GM19463 (cell line): ENCODE measurements at regions not wholly inside any gene's neighbourhood (a gene's known extent, or its start where the extent isn't known, plus 50 kb on each side); places are given as distances from the start of the nearest gene placed in this dataset.

ENCODE experiments used
- ATAC-seq: cut with Tn5 transposase; IDR thresholded peaks from one replicate; pipeline ENCODE4 v1.9.1; 2021; ENCODE audit warnings: mild to moderate bottlenecking, moderate library complexity; ENCODE audit not compliant: unreplicated experiment

DNA sequence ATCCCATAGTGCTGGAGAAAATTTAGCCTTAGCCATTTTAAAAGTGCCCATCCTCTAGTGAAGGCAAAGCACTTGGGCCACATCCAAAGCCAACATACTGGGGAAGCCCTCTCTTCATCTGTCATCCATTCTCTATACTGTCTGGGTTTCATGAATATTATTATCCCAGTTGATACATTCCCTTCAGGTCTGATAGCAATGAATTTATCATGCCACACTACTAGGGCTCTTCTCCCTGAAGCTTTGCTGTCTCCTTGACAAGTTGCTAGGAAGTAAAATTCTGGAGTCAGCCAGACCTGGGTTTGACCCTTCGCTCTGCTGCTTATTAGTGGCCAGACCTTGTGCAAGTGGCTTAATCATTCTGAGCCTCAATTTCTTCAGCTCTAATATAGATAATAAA is 1041.4 kb upstream of the ADGRL2 start:
- no peak for ATAC-seq

DNA sequence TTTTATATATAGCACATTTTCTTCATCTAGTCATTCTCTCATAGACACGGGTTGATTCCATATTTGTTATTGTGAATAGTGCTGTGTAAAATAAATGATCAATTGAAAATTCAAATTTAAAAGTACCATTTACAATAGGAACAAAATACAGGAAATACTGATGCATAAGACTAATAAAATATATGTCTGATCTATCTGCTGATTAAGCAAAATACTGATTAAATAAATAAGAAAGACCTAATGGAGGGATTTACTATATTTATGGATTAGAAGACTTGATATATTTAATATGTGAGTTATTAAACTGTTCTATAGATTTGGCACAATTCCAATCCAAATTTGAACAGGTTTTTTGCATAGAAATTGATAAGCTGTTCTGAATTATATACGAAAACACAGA is 1044.8 kb upstream of the ADGRL2 start:
- ATAC-seq, result no peak

DNA sequence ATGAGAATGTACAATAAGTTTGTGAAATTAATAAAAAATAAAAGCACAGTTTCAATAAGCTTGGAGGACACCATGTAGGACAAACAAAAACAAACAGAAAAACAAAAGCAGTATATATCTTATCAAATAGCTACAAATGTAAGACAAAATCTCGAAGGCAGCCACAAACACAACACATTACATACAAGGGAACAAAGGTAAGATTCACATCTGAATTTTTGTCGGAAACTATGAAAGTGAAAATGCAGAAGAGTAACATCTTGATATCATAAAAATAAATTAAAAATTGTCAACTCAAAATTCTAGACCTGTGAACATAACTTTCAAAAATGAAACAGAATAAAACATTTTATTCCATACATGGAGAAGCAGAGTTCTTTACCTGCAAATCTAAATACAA is 1049.5 kb upstream of the ADGRL2 start:
- no peak for ATAC-seq

DNA sequence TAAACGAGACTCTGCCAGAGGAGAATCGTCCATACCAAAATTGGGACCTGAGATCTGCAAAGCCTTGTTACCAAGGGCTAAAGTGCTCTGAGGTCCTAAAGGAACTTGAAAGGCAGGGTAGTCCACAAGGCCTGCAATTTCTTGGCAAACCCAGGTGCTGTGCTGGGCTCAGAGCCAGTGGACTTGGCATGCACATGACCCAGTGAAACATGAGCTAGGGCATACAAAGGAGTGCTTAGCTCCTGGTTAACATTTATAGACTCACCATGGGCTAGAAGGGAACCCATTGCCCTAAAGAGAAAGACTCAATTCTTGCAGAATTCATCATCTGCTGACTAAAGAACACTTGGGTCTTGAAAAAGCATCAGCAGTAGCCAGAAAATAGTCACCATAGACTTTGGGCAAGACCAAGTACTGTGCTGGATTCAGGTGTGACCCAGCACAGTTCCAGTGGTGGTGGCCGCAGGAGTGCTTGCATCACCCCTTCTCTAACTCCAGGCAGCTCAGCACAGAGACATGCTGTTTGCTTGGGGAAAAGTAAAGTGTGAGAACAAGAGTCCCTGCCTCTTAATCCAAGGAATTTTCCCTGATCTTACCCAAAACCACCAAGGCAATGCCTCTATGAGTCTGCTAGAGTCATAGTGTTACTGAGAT is 1069.4 kb upstream of the ADGRL2 start:
- ATAC-seq, result no peak

DNA sequence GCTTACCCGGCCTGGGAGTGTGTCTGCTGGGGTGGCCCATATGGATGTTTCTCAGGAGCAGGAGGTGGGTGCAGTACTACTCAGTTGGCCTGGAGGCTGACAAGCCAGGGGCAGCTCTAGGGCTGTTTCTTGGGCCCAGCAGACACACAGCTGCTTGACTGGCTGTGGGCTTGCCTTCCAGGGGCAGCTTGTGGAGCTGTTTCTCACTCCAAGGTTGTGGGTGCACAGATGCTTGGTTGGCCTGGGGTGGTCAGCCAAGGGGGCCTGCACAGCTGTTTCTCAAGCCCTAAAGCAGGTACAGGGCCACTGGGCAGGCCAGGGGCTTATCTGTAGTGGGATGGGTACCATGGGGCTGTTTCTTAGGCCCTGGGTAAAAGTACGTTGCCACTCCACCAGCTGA is 1078.1 kb upstream of the ADGRL2 start:
- no peak for ATAC-seq

DNA sequence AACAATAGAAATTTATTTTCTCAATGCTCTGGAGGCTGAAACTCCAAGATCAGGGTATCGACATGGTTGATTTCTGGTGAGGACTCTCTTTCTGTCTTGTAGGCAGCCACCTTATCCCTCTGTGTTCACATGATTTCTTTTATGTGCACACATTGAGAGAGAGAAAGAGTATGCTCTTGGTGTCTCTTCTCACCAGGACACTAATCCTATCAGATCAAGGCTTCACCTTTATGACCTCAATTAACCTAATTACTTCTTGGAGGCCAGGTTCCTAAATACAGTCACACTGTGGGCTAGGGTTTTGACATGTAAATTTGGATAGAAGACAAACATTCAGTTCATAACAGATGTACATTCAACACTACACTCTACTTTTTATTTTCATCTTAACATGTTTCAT is 1094.2 kb upstream of the ADGRL2 start:
- ATAC-seq, result no peak

DNA sequence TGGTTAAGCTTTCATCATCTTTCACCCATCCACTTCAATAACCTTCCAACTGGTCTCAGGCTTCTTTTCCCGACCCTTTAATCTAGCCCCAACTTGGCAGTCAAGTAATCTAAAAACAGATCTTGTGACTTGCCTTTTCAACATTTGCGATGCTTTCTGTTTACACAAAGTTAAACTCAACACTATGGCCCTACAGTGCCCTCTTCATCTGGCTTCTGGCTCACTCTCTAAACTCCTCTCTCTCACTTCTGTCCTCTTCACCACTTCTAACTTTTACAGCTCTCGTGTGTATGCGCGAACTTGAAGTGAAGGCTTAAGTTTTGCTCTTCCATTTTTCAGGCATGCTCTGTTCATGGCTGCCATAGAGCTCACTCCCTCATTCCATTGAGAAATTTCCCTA is 1122.3 kb upstream of the ADGRL2 start:
- ATAC-seq, result no peak

DNA sequence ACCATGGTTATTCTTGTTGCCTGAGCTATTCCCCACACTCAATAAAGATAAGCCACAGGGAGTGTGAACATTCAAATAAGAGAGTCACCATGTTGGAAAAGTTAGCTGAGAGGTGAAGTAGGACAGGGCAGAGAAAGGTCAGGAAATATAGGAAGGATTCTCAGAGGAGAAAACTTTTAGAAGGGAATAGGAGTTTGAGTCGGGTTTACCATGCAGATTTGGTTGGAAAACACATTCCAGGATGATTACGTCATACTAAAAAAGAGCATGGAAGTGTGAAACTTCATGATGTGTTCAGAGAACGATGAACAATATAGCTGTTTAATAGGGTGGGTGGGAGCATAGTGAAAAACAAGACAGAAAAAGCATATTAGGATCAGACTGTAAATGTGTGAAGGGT is 1125.3 kb upstream of the ADGRL2 start:
- ATAC-seq, result no peak

DNA sequence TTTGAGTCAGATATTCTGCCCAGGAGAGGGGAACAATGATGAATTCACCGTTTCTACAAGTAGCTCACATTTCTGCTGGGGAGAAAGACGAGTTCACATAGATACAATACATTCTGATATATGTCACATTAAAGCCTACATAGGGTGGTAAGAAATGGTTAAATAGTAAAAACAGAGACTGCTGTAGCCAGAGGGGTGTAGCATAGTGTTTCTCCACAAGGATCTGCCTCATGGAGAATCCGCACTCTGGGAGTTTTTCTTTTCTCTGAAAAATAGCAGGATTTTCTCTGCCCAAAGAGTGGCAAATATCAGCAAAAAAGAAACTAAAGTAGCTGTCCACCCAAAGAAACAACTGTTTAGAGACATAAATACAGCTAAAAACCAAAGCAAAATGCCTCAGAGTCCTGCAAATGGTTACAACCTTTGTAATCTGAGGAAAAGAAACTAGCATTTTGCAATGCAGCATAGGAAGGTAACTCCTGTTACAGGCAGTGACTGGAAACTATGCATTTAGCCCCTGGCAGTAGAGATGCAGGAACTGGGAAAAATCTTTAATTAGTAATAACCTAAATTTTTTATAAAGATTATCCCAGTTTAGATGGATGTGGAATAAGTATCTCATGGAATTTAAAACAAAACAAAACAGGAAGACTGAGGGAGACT is 1126.7 kb upstream of the ADGRL2 start:
- no peak for ATAC-seq

DNA sequence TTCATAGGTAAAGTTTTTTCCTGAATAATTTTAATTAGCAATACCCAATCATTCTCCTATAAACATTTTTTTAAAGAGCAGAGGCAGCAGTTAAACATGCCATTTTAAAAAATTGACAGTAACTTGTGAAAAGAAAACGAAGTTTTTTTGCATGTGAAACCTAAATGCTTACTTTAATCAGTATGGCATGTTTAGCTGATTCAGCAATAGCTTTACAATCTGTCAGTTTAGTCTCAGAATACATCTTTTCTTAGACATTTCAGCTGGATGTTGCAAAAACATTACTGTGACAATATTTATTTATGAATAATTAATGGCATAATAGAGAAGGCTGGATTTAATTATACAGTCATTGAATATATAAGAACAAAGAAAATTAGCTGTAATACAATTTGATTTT is 1132.4 kb upstream of the ADGRL2 start:
- no peak for ATAC-seq

DNA sequence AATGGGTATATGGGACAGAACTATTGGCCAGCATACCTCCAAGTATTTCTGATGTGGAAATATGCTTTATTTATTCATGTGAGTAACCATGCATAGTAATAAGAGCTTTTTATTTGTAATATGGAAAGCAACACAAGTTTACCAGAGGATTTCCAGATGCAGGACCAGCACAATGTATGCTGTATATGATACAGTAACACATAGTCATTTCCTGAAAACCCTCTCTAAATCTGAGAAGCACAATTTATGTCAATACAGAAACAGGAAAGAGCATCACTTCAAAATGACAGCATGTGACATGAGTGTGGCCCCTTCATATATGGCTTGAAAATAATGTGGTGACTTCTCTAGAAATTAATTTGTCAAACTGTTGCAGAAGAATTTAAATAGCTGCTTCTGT is 1134.7 kb upstream of the ADGRL2 start:
- no peak for ATAC-seq

DNA sequence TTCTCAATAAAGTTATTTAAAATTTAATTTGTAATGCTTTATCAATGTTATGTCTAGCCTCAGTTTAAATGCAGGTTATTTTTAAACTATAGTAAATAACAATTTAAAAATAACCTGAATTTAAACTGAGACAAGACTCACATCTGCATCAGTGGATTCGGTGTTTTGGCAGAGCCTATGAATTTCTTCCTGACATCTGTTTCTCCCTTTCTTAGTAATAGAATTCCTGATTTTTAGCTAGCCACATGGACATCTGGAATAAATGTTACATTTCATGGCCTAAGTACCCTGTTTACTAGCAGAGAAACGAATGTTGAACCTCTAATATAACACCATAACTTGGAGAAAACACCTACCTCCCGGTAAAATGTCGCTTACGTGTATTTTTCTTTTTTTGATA is 1141.6 kb upstream of the ADGRL2 start:
- ATAC-seq, result no peak

DNA sequence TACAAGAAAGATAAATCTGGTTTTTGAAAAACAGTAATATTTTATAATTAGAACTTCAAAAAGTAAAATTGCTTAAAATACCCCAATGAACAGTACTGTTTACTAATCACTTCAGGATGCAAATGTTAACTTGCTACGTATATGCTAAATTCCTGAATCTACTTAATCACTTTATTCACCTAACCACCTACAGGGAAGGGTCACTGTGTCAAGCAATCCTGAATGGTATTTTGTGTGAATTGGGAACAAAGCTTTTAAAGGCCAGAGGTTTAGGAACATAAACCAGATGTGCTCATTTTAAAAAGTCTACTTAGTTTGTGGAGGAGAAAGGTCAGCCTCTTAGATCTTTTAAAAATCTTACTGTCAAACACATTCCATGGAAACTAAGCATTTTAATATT is 1143.0 kb upstream of the ADGRL2 start:
- ATAC-seq, result no peak

DNA sequence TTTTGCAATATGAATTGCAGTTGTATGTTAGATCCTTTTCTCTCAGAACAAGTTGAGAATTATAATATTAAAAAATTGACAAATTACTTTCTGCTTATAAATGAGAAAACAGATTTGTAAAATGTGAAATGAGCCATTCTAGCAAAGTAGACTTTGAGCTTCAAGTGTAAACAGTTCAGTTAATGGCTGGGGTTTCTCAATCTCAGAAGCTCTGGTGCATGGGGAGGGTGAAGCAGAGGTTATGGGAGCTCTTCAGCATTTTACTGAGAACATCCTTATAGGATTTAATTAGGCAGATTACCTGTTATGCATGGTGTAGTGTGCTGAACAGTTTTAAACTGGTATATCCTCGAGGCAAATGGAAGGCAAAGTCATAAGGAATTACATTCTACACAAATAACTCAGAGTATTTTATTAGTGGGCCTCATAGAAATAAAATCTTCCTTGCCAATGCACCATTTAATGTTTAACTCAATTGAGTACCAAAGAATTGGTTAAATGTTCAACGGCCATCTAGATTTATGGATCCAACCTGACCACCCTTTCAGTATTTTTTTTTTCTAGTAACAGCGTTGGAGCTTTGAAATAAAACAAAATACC is 1143.6 kb upstream of the ADGRL2 start:
- no peak for ATAC-seq

DNA sequence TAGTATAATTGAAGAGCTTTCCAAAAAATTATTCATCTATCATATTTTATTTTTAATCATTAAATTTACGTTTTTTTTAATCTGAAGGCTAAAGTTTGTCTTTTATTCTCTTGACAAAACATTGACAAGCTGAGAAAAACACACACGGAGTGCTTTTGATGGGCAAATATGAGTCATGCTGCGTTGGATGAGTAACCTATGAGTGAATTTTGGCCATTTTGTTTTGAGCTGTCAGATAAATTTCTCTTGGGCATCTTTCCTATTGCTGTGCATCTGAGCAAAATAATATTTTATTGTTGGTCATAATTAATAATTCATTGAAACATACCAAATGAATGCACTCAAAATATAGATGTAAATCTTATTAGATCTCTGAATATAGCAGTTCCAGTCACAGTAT is 1144.1 kb upstream of the ADGRL2 start:
- peak; percentile 37 for ATAC-seq

DNA sequence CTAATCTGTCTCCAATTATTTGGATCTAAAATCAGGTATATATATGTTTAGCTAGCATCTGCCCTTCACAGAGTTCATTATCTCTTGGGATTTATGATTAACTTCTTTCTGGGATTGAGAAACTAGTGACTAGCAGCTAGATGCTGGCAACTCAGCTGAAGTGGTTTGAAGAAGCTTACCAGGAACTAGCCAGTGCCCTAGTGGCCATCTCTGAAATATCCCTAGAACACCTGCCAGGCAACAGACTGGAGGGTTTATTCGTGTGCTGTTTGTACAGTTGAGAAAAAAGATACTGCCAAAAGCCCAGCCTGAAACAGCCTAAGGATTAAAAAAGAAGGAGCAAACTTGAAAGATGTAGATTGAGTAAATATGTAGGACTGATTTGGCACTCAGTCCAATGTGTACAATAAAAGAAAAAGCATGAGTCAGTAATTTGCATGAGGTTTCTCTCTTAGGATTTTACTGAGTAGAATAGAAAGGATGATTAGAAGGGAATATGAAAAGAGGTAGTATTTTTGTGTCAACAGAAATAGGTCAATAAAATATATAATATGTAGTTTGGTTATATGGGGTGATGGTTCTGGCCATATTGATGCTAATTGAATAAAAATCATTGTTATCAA is 1144.6 kb upstream of the ADGRL2 start:
- ATAC-seq, result peak; percentile 85

DNA sequence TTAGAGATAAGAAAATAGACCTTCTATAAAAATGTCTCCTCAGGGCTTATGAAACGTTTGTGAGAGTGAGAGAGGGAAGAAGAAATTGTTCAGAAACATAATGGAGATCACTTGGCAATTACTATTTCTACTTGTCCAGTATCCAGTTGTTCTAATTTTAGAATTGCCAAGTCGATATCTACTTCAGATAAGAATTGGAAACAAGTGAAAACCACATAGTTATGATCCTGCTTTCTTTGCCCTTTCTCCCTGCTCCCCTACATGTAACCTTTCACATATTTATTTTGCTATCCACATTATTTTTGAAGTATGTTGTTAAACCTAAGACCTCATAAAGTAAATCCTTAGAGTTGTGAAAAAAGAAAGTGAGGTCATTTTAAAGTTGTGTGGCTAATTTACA is 1154.7 kb upstream of the ADGRL2 start:
- ATAC-seq, result no peak

DNA sequence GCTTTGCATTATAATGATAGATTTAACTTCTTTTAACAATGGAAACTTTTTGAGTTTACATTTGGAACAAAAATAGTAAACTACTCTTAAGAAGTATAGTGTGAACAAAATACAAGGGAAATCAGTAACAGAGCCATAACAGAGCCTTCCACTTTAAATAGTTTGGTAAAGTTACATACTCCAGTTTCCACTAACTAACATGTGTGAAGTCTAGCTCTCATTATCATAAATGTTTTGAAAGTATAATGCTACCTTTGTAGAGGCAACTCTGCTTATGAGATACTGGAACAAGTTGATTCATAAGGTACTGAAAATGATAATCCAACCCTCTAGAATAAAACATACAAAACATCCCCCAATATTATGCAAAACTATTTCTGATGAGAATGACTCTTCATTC is 1155.1 kb upstream of the ADGRL2 start:
- ATAC-seq, result peak; percentile 58

DNA sequence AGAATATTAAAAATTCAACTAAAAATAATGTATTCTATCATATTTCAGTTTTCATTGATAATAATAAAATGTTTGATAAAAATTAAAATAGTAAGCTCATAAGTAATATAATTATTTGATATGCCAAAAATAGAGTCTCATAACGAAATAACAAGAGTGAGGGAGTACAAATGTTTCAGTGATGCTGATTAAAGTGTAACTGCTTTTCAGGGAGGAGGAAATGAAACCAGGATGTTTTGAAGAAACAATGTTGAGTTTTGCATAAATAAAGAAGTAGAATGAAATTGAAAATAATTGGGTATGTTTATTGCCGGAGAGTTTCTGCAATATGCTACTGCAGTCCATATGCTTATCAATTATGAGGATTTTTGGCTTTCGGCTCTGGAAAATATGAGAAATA is 1159.8 kb upstream of the ADGRL2 start:
- ATAC-seq, result peak; percentile 21

DNA sequence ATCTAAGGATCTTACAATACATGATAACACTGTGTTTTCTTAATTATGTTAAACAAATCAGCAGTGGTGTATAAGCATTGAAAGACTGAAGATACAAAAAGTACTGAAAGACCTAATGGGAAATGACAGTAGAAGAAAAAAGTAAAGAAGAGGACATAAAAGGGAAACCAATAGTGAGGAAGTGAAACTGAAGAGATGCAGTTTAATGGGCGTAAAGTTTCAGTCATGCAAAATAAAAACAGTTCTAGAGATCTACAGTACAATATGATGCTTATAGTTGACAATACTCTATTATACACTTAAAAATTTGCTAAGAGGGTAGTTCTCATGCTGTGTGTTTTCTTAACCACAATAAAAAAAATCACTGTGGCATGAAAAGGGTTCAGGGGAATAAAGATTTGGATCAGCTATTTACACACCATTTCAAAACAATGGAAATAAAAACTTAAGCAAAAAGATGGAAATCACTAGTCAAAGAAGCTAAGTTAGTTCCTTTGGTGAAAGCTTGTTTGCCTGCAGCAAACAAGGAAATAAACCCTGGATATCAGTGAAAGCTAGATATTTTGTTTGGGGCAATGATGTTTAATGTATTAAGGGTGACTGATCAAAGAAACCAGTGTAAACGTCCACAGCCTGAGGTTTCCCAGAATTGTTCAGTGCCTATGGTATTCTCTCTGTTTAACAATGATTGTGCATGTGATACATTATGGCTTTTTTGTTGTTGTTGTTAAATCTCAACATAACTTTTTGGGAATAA is 1160.8 kb upstream of the ADGRL2 start:
- ATAC-seq, result peak; percentile 95

DNA sequence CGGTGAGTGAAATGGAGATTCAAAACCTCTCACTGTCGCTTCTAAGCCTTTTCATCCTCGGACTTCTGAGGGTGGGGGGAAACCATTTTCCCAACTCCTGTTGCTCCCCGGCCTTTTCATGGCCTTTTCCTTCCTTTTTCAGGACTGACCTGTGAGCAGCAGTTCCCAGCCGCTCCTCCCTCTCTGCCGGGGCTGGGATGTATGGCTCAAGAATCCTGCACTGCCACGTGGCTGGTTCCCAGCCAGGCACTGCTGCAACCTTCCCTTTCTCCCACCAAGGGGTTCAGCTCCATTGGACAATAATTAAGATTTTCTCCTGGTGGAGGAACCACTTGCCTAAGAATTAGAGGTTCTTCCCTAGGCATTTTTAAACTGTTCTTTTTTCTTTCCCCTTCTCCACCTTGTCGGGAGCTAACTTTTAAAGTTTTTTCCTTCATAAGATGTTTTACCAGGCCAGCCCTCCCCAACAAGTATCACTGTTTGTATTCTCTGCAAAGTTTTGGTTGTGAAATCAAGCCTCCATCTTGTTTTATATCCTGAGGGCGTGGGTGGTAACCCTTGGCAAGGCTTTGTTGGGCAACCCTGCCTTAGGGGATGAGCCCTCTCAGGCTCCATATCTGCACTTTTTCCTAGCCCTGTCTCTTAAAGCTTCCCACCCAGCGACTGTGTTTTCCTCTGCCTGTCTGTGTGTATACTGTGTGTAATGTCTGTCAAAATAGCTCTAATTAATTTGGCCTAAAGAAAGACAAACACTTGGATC is 1166.6 kb upstream of the ADGRL2 start:
- no peak for ATAC-seq
